Thyroid gland (tissue), 4 donors: ENCODE measurements at regions not wholly inside any gene's neighbourhood (a gene's known extent, or its start where the extent isn't known, plus 50 kb on each side); places are given as distances from the start of the nearest gene placed in this dataset.
A peak's percentile ranks its signal among the peaks of the same experiment; 100 is the strongest.

Source experiments
- DNase-seq, 2 donors: peaks; one replicate each; pipeline ENCODE4 v3.0.0-alpha.2; 2019
- H3K27ac ChIP-seq, 3 donors: fragments of 200-600 bp; sonication (generic); 1 replicate in 2 of 3; 2 replicates in 1 of 3; pipeline ENCODE4 v1.5.1; 2016 to 2019; ENCODE audit warnings: mild to moderate bottlenecking in 1 of 3, moderate library complexity in 1 of 3
- H3K27me3 ChIP-seq: fragments of 200-600 bp; sonication (generic); one replicate; pipeline ENCODE4 v1.5.1; 2019
- H3K36me3 ChIP-seq, 2 donors: fragments of 200-600 bp; sonication (generic); one replicate each; pipeline ENCODE4 v1.5.1; 2016 to 2019
- H3K4me1 ChIP-seq, 2 donors: fragments of 200-600 bp; sonication (generic); one replicate each; pipeline ENCODE4 v1.5.1; 2017 to 2019
- H3K4me3 ChIP-seq, 3 donors: fragments of 200-600 bp; sonication (generic); replicated peaks in 1 of 3; 1 replicate in 2 of 3; 2 replicates in 1 of 3; pipeline ENCODE4 v1.5.1; 2016; ENCODE audit warnings: mild to moderate bottlenecking in 1 of 3
- H3K9me3 ChIP-seq: fragments of 200-600 bp; sonication (generic); one replicate; pipeline ENCODE4 v1.5.1; 2017
- CTCF ChIP-seq, 6 experiments: fragments of 200-600 bp in 3 of 6; fragments of 450-650 bp in 3 of 6; sonication (generic) in 3 of 6; IDR thresholded peaks; one replicate each; pipeline ENCODE4 v1.5.1; 2016 to 2019; ENCODE audit warnings: antibody characterized with exemption in 6 of 6, mild to moderate bottlenecking in 2 of 6, inconsistent platforms in 1 of 6, moderate library complexity in 1 of 6
- POLR2A ChIP-seq, 2 donors: fragments of 450-650 bp; IDR thresholded peaks; one replicate each; pipeline ENCODE4 v1.6.1; 2017; ENCODE audit warnings: antibody characterized with exemption in 2 of 2, mild to moderate bottlenecking in 2 of 2, moderate library complexity in 1 of 2
- WGBS, 2 donors: methylation state at CpG; one replicate each; pipeline ENCODE4 v1.1.5; 2017; 5-methylcytosine and 5-hydroxymethylcytosine counted together
- intact Hi-C: fragments of 100-400 bp; cut with DNase I; formaldehyde crosslinking; loops from one replicate; pipeline ENCODE4 v1.15.1; 2023

- H3K9me3 ChIP-seq, result no peaks in the 10 kb centered on the region
- H3K27ac ChIP-seq, result peak overlapping the region; percentile 17 to 66 (median 50)
- WGBS, 2 donors, result 61 to 66% methylated on average over 4 of the region's 4 CpGs
- H3K4me3 ChIP-seq, result no peak overlapping the region
- DNase-seq, result no peak
- TF ChIP-seq CTCF (IDR thresholded peaks at IDR 0.05) (no peak), POLR2A (IDR thresholded peaks at IDR 0.05) (no peak)
- peaks cover 17 to 25% of the 10 kb centered on the region in 2 donors for H3K4me1 ChIP-seq
- intact Hi-C loops, result no loop called here
- no peaks in the 10 kb centered on the region for H3K36me3 ChIP-seq
- no peaks in the 10 kb centered on the region for H3K27me3 ChIP-seq
These were observed 84.6 kb upstream of the PLEKHA5 start for GRCh38 chr12:19044891-19045290.

GRCh38 chr12:19045426-19045825 is 84.1 kb upstream of the PLEKHA5 start:
- TF ChIP-seq CTCF (IDR thresholded peaks at IDR 0.05) (no peak), POLR2A (IDR thresholded peaks at IDR 0.05) (no peak)
- Histone ChIP-seq H3K9me3 (no peaks in the 10 kb centered on the region), H3K27me3 (no peaks in the 10 kb centered on the region), H3K36me3 (no peaks in the 10 kb centered on the region), H3K4me3 (no peak overlapping the region), H3K4me1 (peaks cover 12 to 21% of the 10 kb centered on the region in 2 donors), H3K27ac (peak overlapping the region; percentile 17 to 66 (median 50))
- WGBS, 2 donors, result 29 to 40% methylated on average over 2 of the region's 2 CpGs
- intact Hi-C loops, result no loop called here
- no peak for DNase-seq

GRCh38 chr12:19048943-19049342 is 80.6 kb upstream of the PLEKHA5 start:
- Histone ChIP-seq H3K27me3 (no peaks in the 10 kb centered on the region), H3K4me3 (no peak overlapping the region), H3K4me1 (peaks cover 8 to 13% of the 10 kb centered on the region in 2 donors), H3K9me3 (no peaks in the 10 kb centered on the region), H3K36me3 (no peaks in the 10 kb centered on the region), H3K27ac (no peak overlapping the region)
- WGBS, 2 donors, result 93% methylated on average over 3 of the region's 3 CpGs
- intact Hi-C loops, result no loop called here
- no peak for DNase-seq
- TF ChIP-seq CTCF (IDR thresholded peaks at IDR 0.05) (no peak), POLR2A (IDR thresholded peaks at IDR 0.05) (no peak)

GRCh38 chr12:19052689-19053088 is 76.8 kb upstream of the PLEKHA5 start:
- WGBS, 2 donors, result 36 to 42% methylated on average over 2 of the region's 2 CpGs
- Histone ChIP-seq H3K27ac (no peak overlapping the region), H3K9me3 (no peaks in the 10 kb centered on the region), H3K4me3 (no peak overlapping the region), H3K27me3 (no peaks in the 10 kb centered on the region), H3K36me3 (no peaks in the 10 kb centered on the region), H3K4me1 (no peaks in the 10 kb centered on the region)
- DNase-seq, result no peak
- no peak for TF ChIP-seq CTCF (IDR thresholded peaks at IDR 0.05)
- no peak for TF ChIP-seq POLR2A (IDR thresholded peaks at IDR 0.05)
- intact Hi-C loops, result no loop called here

GRCh38 chr12:19053218-19053617 is 76.3 kb upstream of the PLEKHA5 start:
- no peak for DNase-seq
- H3K9me3 ChIP-seq, result no peaks in the 10 kb centered on the region
- no peaks in the 10 kb centered on the region for H3K4me1 ChIP-seq
- no peak for TF ChIP-seq POLR2A (IDR thresholded peaks at IDR 0.05)
- no peak for TF ChIP-seq CTCF (IDR thresholded peaks at IDR 0.05)
- WGBS, 2 donors, result 97 to 98% methylated on average over 1 of the region's 1 CpG
- no peak overlapping the region for H3K4me3 ChIP-seq
- H3K27ac ChIP-seq, result no peak overlapping the region
- no peaks in the 10 kb centered on the region for H3K27me3 ChIP-seq
- intact Hi-C loops, result no loop called here
- no peaks in the 10 kb centered on the region for H3K36me3 ChIP-seq
